ENCODE measurements at regions not wholly inside any gene's neighbourhood (a gene's known extent, or its start where the extent isn't known, plus 50 kb on each side); places are given as distances from the start of the nearest gene placed in this dataset.

- no peak overlapping the region for H3K4me3 ChIP-seq (ENCODE audit: low read depth, low read length)
- peak; percentile 78 for DNase-seq (ENCODE audit: low read depth)
- TF ChIP-seq, protein P1, sequence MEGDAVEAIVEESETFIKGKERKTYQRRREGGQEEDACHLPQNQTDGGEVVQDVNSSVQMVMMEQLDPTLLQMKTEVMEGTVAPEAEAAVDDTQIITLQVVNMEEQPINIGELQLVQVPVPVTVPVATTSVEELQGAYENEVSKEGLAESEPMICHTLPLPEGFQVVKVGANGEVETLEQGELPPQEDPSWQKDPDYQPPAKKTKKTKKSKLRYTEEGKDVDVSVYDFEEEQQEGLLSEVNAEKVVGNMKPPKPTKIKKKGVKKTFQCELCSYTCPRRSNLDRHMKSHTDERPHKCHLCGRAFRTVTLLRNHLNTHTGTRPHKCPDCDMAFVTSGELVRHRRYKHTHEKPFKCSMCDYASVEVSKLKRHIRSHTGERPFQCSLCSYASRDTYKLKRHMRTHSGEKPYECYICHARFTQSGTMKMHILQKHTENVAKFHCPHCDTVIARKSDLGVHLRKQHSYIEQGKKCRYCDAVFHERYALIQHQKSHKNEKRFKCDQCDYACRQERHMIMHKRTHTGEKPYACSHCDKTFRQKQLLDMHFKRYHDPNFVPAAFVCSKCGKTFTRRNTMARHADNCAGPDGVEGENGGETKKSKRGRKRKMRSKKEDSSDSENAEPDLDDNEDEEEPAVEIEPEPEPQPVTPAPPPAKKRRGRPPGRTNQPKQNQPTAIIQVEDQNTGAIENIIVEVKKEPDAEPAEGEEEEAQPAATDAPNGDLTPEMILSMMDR (IDR thresholded peaks at IDR 0.05; ENCODE audit: control insufficient read depth, extremely low read depth, insufficient read depth) = no peak
These were observed 70.1 kb upstream of the RAPGEF1 start for GRCh38 chr9:131809941-131810344.

DNA sequence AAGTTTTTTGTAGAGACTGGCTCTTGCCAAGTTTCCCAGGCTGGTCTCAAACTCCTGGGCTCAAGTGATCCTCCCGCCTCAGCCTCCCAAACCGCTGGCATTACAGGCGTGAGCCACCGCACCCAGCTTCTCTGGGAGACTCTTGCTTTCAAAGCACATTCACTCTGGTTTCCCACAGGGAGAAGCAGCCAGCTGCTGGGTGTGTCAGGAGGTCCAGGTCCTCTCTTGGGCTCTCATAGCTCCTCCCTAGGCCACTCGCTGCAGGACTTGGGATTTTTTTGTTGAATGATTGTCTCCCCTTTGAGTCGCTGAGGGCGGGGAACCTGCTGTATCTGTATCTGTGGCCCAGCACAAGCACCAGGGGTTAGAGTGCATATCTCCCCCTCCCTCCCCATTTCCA, 68.4 kb upstream of the RAPGEF1 start:
- TF ChIP-seq, protein P1 (IDR thresholded peaks at IDR 0.05; ENCODE audit: control insufficient read depth, extremely low read depth, insufficient read depth) = no peak
- no peak for DNase-seq (ENCODE audit: low read depth)
- H3K4me3 ChIP-seq (ENCODE audit: low read depth, low read length) = no peak overlapping the region

DNA sequence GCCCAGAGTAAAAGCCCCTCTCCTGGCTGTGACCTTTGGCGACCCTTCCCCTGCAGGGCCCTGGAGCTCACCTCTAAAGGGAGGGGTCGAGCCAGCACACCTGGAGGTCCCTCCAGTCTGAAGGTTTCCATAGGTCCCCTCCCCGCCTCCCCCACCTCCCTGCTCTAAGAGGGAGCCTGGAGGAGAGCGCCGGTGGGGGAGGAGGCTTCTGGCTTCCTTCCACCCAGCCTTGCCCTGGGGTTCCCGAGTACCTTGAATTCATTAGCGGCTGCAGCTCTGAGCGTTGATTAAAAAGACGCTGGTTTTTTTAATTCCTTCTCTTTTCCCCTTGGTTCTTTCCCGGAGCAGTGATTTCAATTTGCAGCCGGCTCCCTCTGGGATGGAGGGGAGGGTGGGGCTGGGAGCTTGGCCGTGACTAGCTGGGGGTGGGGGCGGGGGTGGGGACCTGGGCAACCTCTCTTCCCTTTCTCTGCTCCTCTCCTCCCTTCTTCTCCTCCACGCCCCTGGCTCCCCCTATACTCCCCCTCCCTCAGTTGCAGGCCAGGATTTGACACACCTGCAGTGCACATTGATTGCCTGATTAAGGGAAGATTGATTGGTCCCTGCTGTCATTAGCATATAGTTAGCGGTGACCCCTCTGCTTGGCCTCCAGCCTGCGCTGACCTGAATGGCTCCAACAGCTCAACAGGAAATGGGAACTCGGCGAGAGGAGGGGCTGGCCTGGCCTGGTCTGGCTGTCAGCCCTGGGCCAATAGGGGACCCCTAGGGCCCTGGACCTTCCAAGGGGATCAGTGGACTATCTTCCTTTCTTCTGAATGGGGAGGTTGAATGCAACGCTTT, 67.5 kb upstream of the RAPGEF1 start:
- no peak for DNase-seq (ENCODE audit: low read depth)
- TF ChIP-seq, protein P1 (IDR thresholded peaks at IDR 0.05; ENCODE audit: control insufficient read depth, extremely low read depth, insufficient read depth) = no peak
- H3K4me3 ChIP-seq (ENCODE audit: low read depth, low read length) = no peak overlapping the region

- DNase-seq (ENCODE audit: low read depth) = no peak
- no peak overlapping the region for H3K4me3 ChIP-seq (ENCODE audit: low read depth, low read length)
- TF ChIP-seq, protein P1 (IDR thresholded peaks at IDR 0.05; ENCODE audit: control insufficient read depth, extremely low read depth, insufficient read depth) = no peak
These were observed 65.9 kb upstream of the RAPGEF1 start for GRCh38 chr9:131805803-131806202.

GRCh38 chr9:131804826-131805225, 65.0 kb upstream of the RAPGEF1 start:
- TF ChIP-seq, protein P1 (IDR thresholded peaks at IDR 0.05; ENCODE audit: control insufficient read depth, extremely low read depth, insufficient read depth) = no peak
- no peak overlapping the region for H3K4me3 ChIP-seq (ENCODE audit: low read depth, low read length)
- DNase-seq (ENCODE audit: low read depth) = no peak

DNA sequence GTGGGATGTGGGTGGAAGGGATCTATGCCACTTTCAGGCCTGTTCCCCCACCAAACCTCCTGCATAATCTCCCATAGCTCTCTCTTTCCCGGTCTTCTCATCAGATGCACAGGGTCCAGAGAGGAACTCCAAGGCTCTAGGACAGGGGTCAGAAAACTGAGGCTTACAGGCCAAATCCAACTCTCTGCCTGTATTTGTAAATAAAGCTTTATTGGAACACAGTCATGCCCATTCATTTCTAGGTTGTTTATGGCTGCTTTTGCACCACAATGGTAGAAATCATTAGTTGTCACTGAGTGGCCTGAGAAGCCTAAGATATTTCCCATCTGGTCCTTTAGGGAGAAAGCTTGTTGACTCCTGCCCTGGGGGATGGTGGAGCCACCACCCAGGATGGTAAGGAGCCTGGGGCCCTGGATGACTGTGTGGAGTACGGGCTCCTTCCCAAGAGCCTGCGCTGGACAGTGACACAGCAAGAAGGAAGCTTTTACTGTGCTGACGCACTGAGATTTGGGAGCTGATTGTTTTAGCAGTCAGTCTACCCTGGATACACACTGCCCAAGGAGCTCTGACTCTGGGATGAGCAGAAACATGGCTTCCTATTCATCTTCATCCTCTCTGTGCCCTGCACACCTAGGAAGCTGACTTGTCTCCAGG, 64.0 kb upstream of the RAPGEF1 start:
- H3K4me3 ChIP-seq (ENCODE audit: low read depth, low read length) = no peak overlapping the region
- TF ChIP-seq, protein P1 (IDR thresholded peaks at IDR 0.05; ENCODE audit: control insufficient read depth, extremely low read depth, insufficient read depth) = no peak
- DNase-seq (ENCODE audit: low read depth) = no peak

Measured in LNCaP clone FGC (cell line).